HCT116 (cell line): ENCODE measurements at regions not wholly inside any gene's neighbourhood (a gene's known extent, or its start where the extent isn't known, plus 50 kb on each side); places are given as distances from the start of the nearest gene placed in this dataset.

Source experiments
- ATAC-seq: fragments of 200-7000 bp; cut with Tn5 transposase; 2 replicates; pipeline ENCODE4 v1.9.1; 2020; ENCODE audit warnings: mild to moderate bottlenecking, moderate library complexity
- BruUV-seq: library from RNA; stranded (reverse); fragments of 400-500 nt; replicated peaks from 2 replicates; lab custom pipeline; 2021; lab: Mats Ljungman, UMichigan
- CTCF ChIA-PET: fragments of 300-600 bp; sonication (Branson Sonifier 250); formaldehyde crosslinking; loops from one replicate; lab custom pipeline; 2021; ENCODE audit warnings: antibody characterized with exemption; lab: Charles Lee
- POLR2A ChIA-PET: fragments of 300-600, 350-600 bp; sonication (Branson Sonifier 250); formaldehyde crosslinking; loops from one replicate; lab custom pipeline; 2021; ENCODE audit warnings: antibody characterized with exemption; lab: Charles Lee
- RAD21 ChIA-PET, 2 experiments: fragments of 300-600 bp; sonication (Branson Sonifier 250); formaldehyde crosslinking; loops; one replicate each; lab custom pipeline; 2023; ENCODE audit warnings: low total read pairs in 2 of 2; ENCODE audit not compliant: uncharacterized antibody in 2 of 2, unreplicated experiment in 2 of 2, low non-redundant PET in 1 of 2; lab: Charles Lee
- DNase-seq: peaks from one replicate; pipeline ENCODE4 v3.0.0-alpha.2; 2010; ENCODE audit warnings: low read depth, low spot score
- H2AFZ ChIP-seq: fragments of 200-600 bp; shearing (Covaris generic), sonication (generic); 2 replicates; pipeline ENCODE4 v1.6.1; 2017; ENCODE audit warnings: low read depth, mixed run types, mixed read lengths, antibody characterized with exemption, low read length; ENCODE audit not compliant: poor library complexity, severe bottlenecking
- H3K27ac ChIP-seq: 2 replicates; pipeline ENCODE4 v1.5.1; 2012; ENCODE audit warnings: low read depth, low read length
- H3K27me3 ChIP-seq: fragments of 200-600 bp; sonication (generic); 2 replicates; pipeline ENCODE4 v1.6.1; 2016; ENCODE audit warnings: mixed run types, low read length, mixed read lengths; ENCODE audit not compliant: insufficient read depth
- H3K36me3 ChIP-seq, 2 experiments: fragments of 200-500 bp in 1 of 2; fragments of 200-600 bp in 1 of 2; sonication (Bioruptor generic) in 1 of 2; sonication (generic) in 1 of 2; 2 replicates each; pipeline versions ENCODE4 v1.5.1 to v1.6.1; 2014 to 2016; ENCODE audit warnings: low read length in 2 of 2, inconsistent platforms in 1 of 2, mixed read lengths in 1 of 2, mixed run types in 1 of 2; ENCODE audit not compliant: insufficient read depth in 2 of 2, control insufficient read depth in 1 of 2
- H3K4me1 ChIP-seq, 2 experiments: fragments of 200-600 bp in 1 of 2; sonication (generic) in 1 of 2; 2 replicates each; pipeline versions ENCODE4 v1.5.1 to v1.6.1; 2012 to 2017; ENCODE audit warnings: low read length in 2 of 2, inconsistent platforms in 1 of 2, mild to moderate bottlenecking in 1 of 2, mixed read lengths in 1 of 2, mixed run types in 1 of 2, moderate library complexity in 1 of 2; ENCODE audit not compliant: insufficient read depth in 2 of 2, control insufficient read depth in 1 of 2
- H3K4me2 ChIP-seq: fragments of 200-600 bp; sonication (generic); 2 replicates; pipeline ENCODE4 v1.6.1; 2017; ENCODE audit warnings: mixed run types, low read length, mixed read lengths
- H3K4me3 ChIP-seq, 2 experiments: fragments of 200-600 bp in 1 of 2; sonication (generic) in 1 of 2; replicated peaks in 1 of 2; 2 replicates each; pipeline ENCODE4 v1.5.1; 2011 to 2016; ENCODE audit warnings: low read length in 2 of 2, control low read depth in 1 of 2, low read depth in 1 of 2, mild to moderate bottlenecking in 1 of 2, mixed read lengths in 1 of 2, mixed run types in 1 of 2
- H3K79me2 ChIP-seq: fragments of 200-600 bp; sonication (generic); 2 replicates; pipeline ENCODE4 v1.6.1; 2017; ENCODE audit warnings: mild to moderate bottlenecking, mixed run types, low read length, moderate library complexity, mixed read lengths; ENCODE audit not compliant: insufficient read depth
- H3K9ac ChIP-seq: fragments of 200-600 bp; sonication (generic); 2 replicates; pipeline ENCODE4 v1.6.1; 2016; ENCODE audit warnings: low read length, mixed read lengths
- H3K9me2 ChIP-seq: fragments of 200-600 bp; sonication (generic), shearing (Covaris generic); 2 replicates; pipeline ENCODE4 v1.6.1; 2017; ENCODE audit warnings: mixed run types, mild to moderate bottlenecking, moderate library complexity; ENCODE audit not compliant: insufficient read depth
- H3K9me3 ChIP-seq, 2 experiments: fragments of 200-500 bp in 1 of 2; fragments of 200-600 bp in 1 of 2; sonication (Bioruptor generic) in 1 of 2; sonication (generic) in 1 of 2; 2 replicates each; pipeline ENCODE4 v1.6.1; 2014 to 2017; ENCODE audit warnings: low read length in 2 of 2, mixed read lengths in 2 of 2, inconsistent platforms in 1 of 2, low read depth in 1 of 2, mild to moderate bottlenecking in 1 of 2, mixed run types in 1 of 2, moderate library complexity in 1 of 2; ENCODE audit not compliant: control insufficient read depth in 1 of 2, insufficient read depth in 1 of 2
- H4K20me1 ChIP-seq: fragments of 200-600 bp; sonication (generic), shearing (Covaris generic); 2 replicates; pipeline ENCODE4 v1.6.1; 2017; ENCODE audit warnings: mixed run types, mild to moderate bottlenecking, moderate library complexity; ENCODE audit not compliant: insufficient read depth
- ATF3 ChIP-seq: IDR thresholded peaks from 2 replicates; pipeline ENCODE4 v1.6.1; 2012
- CBX3 ChIP-seq: IDR thresholded peaks from 2 replicates; pipeline ENCODE4 v1.6.1; 2012; ENCODE audit warnings: low read depth
- CEBPB ChIP-seq: IDR thresholded peaks from 2 replicates; pipeline ENCODE4 v1.6.1; 2012; ENCODE audit warnings: low read depth
- ELF1 ChIP-seq: IDR thresholded peaks from 2 replicates; pipeline ENCODE4 v1.6.1; 2012; ENCODE audit warnings: low read depth, borderline replicate concordance
- EZH2 ChIP-seq: fragments of 200-600 bp; sonication (generic); IDR thresholded peaks from 2 replicates; pipeline ENCODE4 v1.6.1; 2017; ENCODE audit warnings: antibody characterized with exemption, mixed run types
- JUND ChIP-seq: IDR thresholded peaks from 2 replicates; pipeline ENCODE4 v1.6.1; 2012
- MAX ChIP-seq: IDR thresholded peaks from 2 replicates; pipeline ENCODE4 v1.6.1; 2012
- RAD21 ChIP-seq: IDR thresholded peaks from 2 replicates; pipeline ENCODE4 v1.6.1; 2012; ENCODE audit warnings: low read depth, mild to moderate bottlenecking
- SIN3A ChIP-seq: IDR thresholded peaks from 2 replicates; pipeline ENCODE4 v1.6.1; 2012; ENCODE audit warnings: low read depth
- SP1 ChIP-seq: IDR thresholded peaks from 2 replicates; pipeline ENCODE4 v1.6.1; 2012; ENCODE audit warnings: low read depth
- SRF ChIP-seq: IDR thresholded peaks from 2 replicates; pipeline ENCODE4 v1.6.1; 2012; ENCODE audit warnings: low read depth
- YY1 ChIP-seq: IDR thresholded peaks from 2 replicates; pipeline ENCODE4 v1.6.1; 2011; ENCODE audit warnings: low read length, low read depth, moderate library complexity, mild to moderate bottlenecking; ENCODE audit not compliant: insufficient replicate concordance; ENCODE audit errors: extremely low read depth
- ZFX ChIP-seq: fragments of 450-650 bp; IDR thresholded peaks from 2 replicates; pipeline ENCODE4 v1.6.1; 2017
- ZNF274 ChIP-seq: fragments of 200-500 bp; sonication (Bioruptor generic); IDR thresholded peaks from 2 replicates; pipeline ENCODE4 v1.6.1; 2014; ENCODE audit warnings: mild to moderate bottlenecking, low read depth, low read length, inconsistent platforms
- intact Hi-C: fragments of 100-400 bp; cut with micrococcal nuclease; formaldehyde crosslinking; loops from 2 replicates; pipeline ENCODE4 v1.10.0; 2022

GRCh38 chr13:50539791-50540530 is 303.5 kb downstream of the DLEU7 start:
- no TSS peak for BruUV-seq
- Histone ChIP-seq H2AFZ (no peak overlapping the region), H3K27me3 (no peaks in the 10 kb centered on the region), H3K36me3 (no peaks in the 10 kb centered on the region), H3K27ac (no peak overlapping the region), H3K4me1 (no peaks in the 10 kb centered on the region), H3K4me2 (no peak overlapping the region), H3K9me3 (peaks cover 0 to 19% of the 10 kb centered on the region in 2 experiments; a peak in 1 of 4 replicates), H3K9ac (no peak overlapping the region), H3K79me2 (no peaks in the 10 kb centered on the region), H3K9me2 (no peaks in the 10 kb centered on the region), H4K20me1 (no peaks in the 10 kb centered on the region), H3K4me3 (no peak overlapping the region)
- intact Hi-C loops = loop anchor here (10.0 kb wide), 1 partner anchor 525 kb away; no protein-coding TSS in a partner anchor
- DNase-seq (no peak), ATAC-seq (no peak)
- ChIA-PET RAD21 (no interaction called here), POLR2A (no interaction called here), CTCF (no interaction called here)
- TF ChIP-seq ZFX = no peak
- TF ChIP-seq CBX3 = no peak
- TF ChIP-seq SIN3A = no peak
- TF ChIP-seq YY1 = no peak
- TF ChIP-seq ATF3 = no peak
- TF ChIP-seq, all 23 proteins: peak for 0

GRCh38 chr13:50543141-50543540 is 300.4 kb downstream of the DLEU7 start:
- POLR2A ChIA-PET = no interaction called here
- Histone ChIP-seq H3K27me3 (no peaks in the 10 kb centered on the region), H3K9ac (no peak overlapping the region), H4K20me1 (no peaks in the 10 kb centered on the region), H3K36me3 (no peaks in the 10 kb centered on the region), H2AFZ (no peak overlapping the region), H3K4me1 (no peaks in the 10 kb centered on the region), H3K9me3 (no peaks in the 10 kb centered on the region; a peak in 1 of 4 replicates), H3K27ac (no peak overlapping the region), H3K9me2 (no peaks in the 10 kb centered on the region), H3K79me2 (no peaks in the 10 kb centered on the region), H3K4me3 (no peak overlapping the region), H3K4me2 (no peak overlapping the region)
- intact Hi-C loops = no loop called here
- DNase-seq = no peak
- CTCF ChIA-PET = no interaction called here
- ATAC-seq = no peak
- RAD21 ChIA-PET = no interaction called here
- BruUV-seq = no TSS peak
- TF ChIP-seq SRF = no peak
- TF ChIP-seq SP1 = no peak
- no peak for TF ChIP-seq ZNF274
- TF ChIP-seq SIN3A = no peak
- no peak for TF ChIP-seq MAX
- no peak for TF ChIP-seq RAD21
- TF ChIP-seq ELF1 = no peak
- TF ChIP-seq JUND = no peak
- TF ChIP-seq EZH2 = no peak
- no peak for TF ChIP-seq CEBPB
